SU-DHL-6 (cell line): ENCODE measurements at regions not wholly inside any gene's neighbourhood (a gene's known extent, or its start where the extent isn't known, plus 50 kb on each side); places are given as distances from the start of the nearest gene placed in this dataset.

ENCODE experiments used
- EZH2phosphoT487 ChIP-seq: fragments of 200-600 bp; sonication (generic), shearing (Covaris generic); conservative IDR thresholded peaks from 2 replicates; pipeline ENCODE4 v1.6.1; 2018; ENCODE audit warnings: mild to moderate bottlenecking, antibody characterized with exemption, low read length, moderate library complexity, mixed read lengths
- TF ChIP-seq, protein P1 (sequence below): fragments of 200-600 bp; sonication (generic); IDR thresholded peaks from one replicate; pipeline ENCODE4 v1.5.1; 2017; ENCODE audit warnings: antibody characterized with exemption, mild to moderate bottlenecking, low read length, moderate library complexity; ENCODE audit not compliant: insufficient read depth, poor library complexity, severe bottlenecking

DNA sequence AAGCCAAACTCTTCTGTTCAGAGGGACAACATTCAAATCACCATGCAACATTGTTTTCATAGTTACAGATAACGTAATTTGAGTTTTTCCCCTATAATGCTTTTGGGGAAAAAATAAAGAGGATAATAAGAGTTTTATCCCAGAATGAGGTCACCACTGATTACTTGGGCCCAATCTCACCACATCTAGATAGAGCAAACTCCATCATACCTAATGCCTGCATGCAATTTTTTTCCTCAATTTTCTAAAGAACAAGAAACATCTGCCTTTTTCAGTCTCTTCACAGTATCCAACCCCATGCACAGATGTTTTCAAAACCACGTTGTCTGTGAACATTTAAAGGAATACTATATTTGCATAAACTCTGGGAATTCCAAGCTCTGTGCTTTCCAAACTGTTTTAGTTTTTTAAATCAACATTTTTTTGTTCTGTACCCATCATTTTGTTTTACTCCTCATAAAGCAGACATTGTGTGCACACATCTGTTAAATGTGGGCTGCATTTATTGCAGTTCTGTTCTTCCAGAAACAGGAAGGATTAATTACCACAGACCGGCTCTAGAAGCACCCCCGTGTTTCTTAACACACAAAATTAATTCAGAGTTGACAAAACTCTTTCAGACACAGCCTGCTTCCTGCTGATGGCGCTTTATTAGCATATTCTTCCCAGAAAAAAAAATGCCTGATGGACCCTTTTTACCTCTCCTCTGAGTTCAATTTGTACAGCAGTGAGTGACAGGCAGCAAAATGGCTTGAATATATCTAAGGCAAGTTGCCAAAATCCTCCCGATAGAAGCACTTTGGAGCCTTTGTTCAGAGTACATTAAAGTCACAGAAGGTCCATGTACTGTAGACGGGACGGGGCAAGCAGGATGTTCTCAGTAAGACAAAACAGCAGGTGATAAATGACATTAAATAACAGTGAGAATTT is 1171.9 kb downstream of the EFNB2 start:
- TF ChIP-seq, protein P1, sequence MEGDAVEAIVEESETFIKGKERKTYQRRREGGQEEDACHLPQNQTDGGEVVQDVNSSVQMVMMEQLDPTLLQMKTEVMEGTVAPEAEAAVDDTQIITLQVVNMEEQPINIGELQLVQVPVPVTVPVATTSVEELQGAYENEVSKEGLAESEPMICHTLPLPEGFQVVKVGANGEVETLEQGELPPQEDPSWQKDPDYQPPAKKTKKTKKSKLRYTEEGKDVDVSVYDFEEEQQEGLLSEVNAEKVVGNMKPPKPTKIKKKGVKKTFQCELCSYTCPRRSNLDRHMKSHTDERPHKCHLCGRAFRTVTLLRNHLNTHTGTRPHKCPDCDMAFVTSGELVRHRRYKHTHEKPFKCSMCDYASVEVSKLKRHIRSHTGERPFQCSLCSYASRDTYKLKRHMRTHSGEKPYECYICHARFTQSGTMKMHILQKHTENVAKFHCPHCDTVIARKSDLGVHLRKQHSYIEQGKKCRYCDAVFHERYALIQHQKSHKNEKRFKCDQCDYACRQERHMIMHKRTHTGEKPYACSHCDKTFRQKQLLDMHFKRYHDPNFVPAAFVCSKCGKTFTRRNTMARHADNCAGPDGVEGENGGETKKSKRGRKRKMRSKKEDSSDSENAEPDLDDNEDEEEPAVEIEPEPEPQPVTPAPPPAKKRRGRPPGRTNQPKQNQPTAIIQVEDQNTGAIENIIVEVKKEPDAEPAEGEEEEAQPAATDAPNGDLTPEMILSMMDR = no peak
- no peak for TF ChIP-seq EZH2phosphoT487
